H1 (cell line): ENCODE measurements at regions not wholly inside any gene's neighbourhood (a gene's known extent, or its start where the extent isn't known, plus 50 kb on each side); places are given as distances from the start of the nearest gene placed in this dataset.
"Not testable (repeated sequence)": the region's sequence is repeated elsewhere in the genome, so short reads cannot be mapped to it uniquely, and the experiment has no call there.

ENCODE experiments used
- CTCF ChIA-PET: fragments of 300-600 bp; sonication (Branson Sonifier 250); formaldehyde crosslinking; loops from one replicate; lab custom pipeline; 2021; ENCODE audit not compliant: partially characterized antibody; lab: Charles Lee
- POLR2A ChIA-PET: fragments of 300-600 bp; sonication (Branson Sonifier 250); formaldehyde crosslinking; loops from one replicate; lab custom pipeline; 2021; ENCODE audit warnings: inconsistent platforms; ENCODE audit not compliant: partially characterized antibody; lab: Charles Lee
- DNase-seq, 2 experiments: peaks; one replicate each; pipeline versions ENCODE4 v3.0.0 to v3.0.0-alpha.2; 2010 to 2022; ENCODE audit warnings: low spot score in 2 of 2, low read depth in 1 of 2, mixed read lengths in 1 of 2
- FAIRE-seq: peaks from 2 replicates; lab custom pipeline; 2011; peaks lifted over from hg19 to GRCh38; lab: Jason Lieb, UNC
- H2AFZ ChIP-seq: 2 replicates; pipeline ENCODE4 v1.8.1; 2012; ENCODE audit warnings: low read length, inconsistent platforms
- H2AK5ac ChIP-seq: 2 replicates; pipeline ENCODE4 v1.6.1; 2013; ENCODE audit warnings: low read depth, low read length
- H2BK120ac ChIP-seq: replicated peaks from 2 replicates; pipeline ENCODE3; 2013; ENCODE audit warnings: low read depth, low read length, inconsistent platforms
- H2BK12ac ChIP-seq: 2 replicates; pipeline ENCODE4 v1.6.1; 2013; ENCODE audit warnings: low read depth, low read length
- H2BK15ac ChIP-seq: 2 replicates; pipeline ENCODE4 v1.6.1; 2013; ENCODE audit warnings: low read length
- H2BK20ac ChIP-seq: 2 replicates; pipeline ENCODE4 v1.6.1; 2013; ENCODE audit warnings: low read length
- H2BK5ac ChIP-seq: 2 replicates; pipeline ENCODE4 v1.6.1; 2013; ENCODE audit warnings: low read depth, low read length
- H3K14ac ChIP-seq: 2 replicates; pipeline ENCODE4 v1.6.1; 2013; ENCODE audit warnings: inconsistent platforms; ENCODE audit not compliant: insufficient read length
- H3K18ac ChIP-seq: 2 replicates; pipeline ENCODE4 v1.6.1; 2013; ENCODE audit warnings: low read length; ENCODE audit errors: extremely low read depth
- H3K23ac ChIP-seq: 2 replicates; pipeline ENCODE4 v1.6.1; 2013; ENCODE audit warnings: inconsistent platforms; ENCODE audit not compliant: insufficient read length
- H3K23me2 ChIP-seq: 2 replicates; pipeline ENCODE4 v1.6.1; 2013; ENCODE audit warnings: low read depth, low read length
- H3K27ac ChIP-seq: 2 replicates; pipeline ENCODE4 v1.6.1; 2011; ENCODE audit warnings: low read depth, low read length, inconsistent platforms
- H3K27me3 ChIP-seq, 4 experiments: replicated peaks in 1 of 4; 1 replicate in 1 of 4; 2 replicates in 3 of 4; pipeline versions ENCODE4 v1.6.1 to v1.8.1; 2011 to 2013; ENCODE audit warnings: low read length in 3 of 4, mild to moderate bottlenecking in 3 of 4, inconsistent platforms in 2 of 4, mixed read lengths in 2 of 4, moderate library complexity in 1 of 4; ENCODE audit not compliant: control insufficient read depth in 3 of 4, insufficient read depth in 3 of 4; ENCODE audit errors: extremely low read depth in 1 of 4
- H3K36me3 ChIP-seq, 4 experiments: 2 replicates each; pipeline versions ENCODE4 v1.6.1 to v1.8.1; 2011 to 2013; ENCODE audit warnings: mild to moderate bottlenecking in 4 of 4, low read length in 3 of 4, moderate library complexity in 2 of 4, control low read depth in 1 of 4, inconsistent platforms in 1 of 4; ENCODE audit not compliant: insufficient read depth in 4 of 4, control insufficient read depth in 2 of 4
- H3K4ac ChIP-seq: replicated peaks from 2 replicates; pipeline ENCODE3; 2013; ENCODE audit warnings: low read length, low read depth, mixed read lengths, inconsistent platforms; ENCODE audit not compliant: insufficient read length
- H3K4me1 ChIP-seq, 4 experiments: replicated peaks in 1 of 4; 1 replicate in 1 of 4; 2 replicates in 3 of 4; pipeline versions ENCODE4 v1.6.1 to v1.8.1; 2011 to 2013; ENCODE audit warnings: low read length in 3 of 4, inconsistent platforms in 2 of 4, mixed read lengths in 1 of 4; ENCODE audit not compliant: insufficient read depth in 4 of 4, control insufficient read depth in 3 of 4
- H3K4me2 ChIP-seq, 2 experiments: 2 replicates each; pipeline versions ENCODE4 v1.6.1 to v1.8.1; 2011 to 2013; ENCODE audit warnings: low read depth in 2 of 2, low read length in 2 of 2, control low read depth in 1 of 2, inconsistent platforms in 1 of 2, mild to moderate bottlenecking in 1 of 2; ENCODE audit not compliant: insufficient read depth in 1 of 2
- H3K4me3 ChIP-seq, 4 experiments: fragments of 200-600, 300-600 bp in 1 of 4; sonication (generic), shearing (Covaris generic), sonication (Bioruptor Twin) in 1 of 4; 2 replicates each; pipeline versions ENCODE4 v1.5.1 to v1.8.1; 2011 to 2016; ENCODE audit warnings: low read length in 4 of 4, low read depth in 3 of 4, control low read depth in 2 of 4, inconsistent platforms in 2 of 4, mild to moderate bottlenecking in 2 of 4, mixed read lengths in 1 of 4, moderate library complexity in 1 of 4; ENCODE audit not compliant: insufficient read depth in 2 of 4; ENCODE audit errors: extremely low read depth in 1 of 4
- H3K56ac ChIP-seq: replicated peaks from 2 replicates; pipeline ENCODE3; 2013; ENCODE audit warnings: low read depth, mild to moderate bottlenecking, mixed read lengths, low read length, inconsistent platforms; ENCODE audit not compliant: insufficient read length
- H3K79me1 ChIP-seq: 2 replicates; pipeline ENCODE4 v1.6.1; 2013; ENCODE audit warnings: low read depth, low read length, control low read depth
- H3K79me2 ChIP-seq, 2 experiments: 2 replicates each; pipeline versions ENCODE4 v1.6.1 to v1.8.1; 2012 to 2013; ENCODE audit warnings: low read length in 2 of 2, mild to moderate bottlenecking in 2 of 2, inconsistent platforms in 1 of 2; ENCODE audit not compliant: insufficient read depth in 2 of 2, control insufficient read depth in 1 of 2
- H3K9ac ChIP-seq, 4 experiments: replicated peaks in 1 of 4; 1 replicate in 1 of 4; 2 replicates in 3 of 4; pipeline versions ENCODE4 v1.6.1 to v1.8.1; 2011 to 2013; ENCODE audit warnings: low read depth in 3 of 4, low read length in 3 of 4, control low read depth in 2 of 4, mild to moderate bottlenecking in 2 of 4, moderate library complexity in 2 of 4, inconsistent platforms in 1 of 4; ENCODE audit errors: extremely low read depth in 1 of 4
- H3K9me3 ChIP-seq, 2 experiments: 2 replicates each; pipeline versions ENCODE4 v1.6.1 to v1.8.1; 2012 to 2013; ENCODE audit warnings: mild to moderate bottlenecking in 2 of 2, moderate library complexity in 2 of 2, control low read depth in 1 of 2, inconsistent platforms in 1 of 2, low read depth in 1 of 2, low read length in 1 of 2, mixed read lengths in 1 of 2; ENCODE audit not compliant: insufficient read depth in 2 of 2
- H4K20me1 ChIP-seq, 2 experiments: replicated peaks in 1 of 2; 2 replicates each; pipeline versions ENCODE3 to v1.8.1; 2011 to 2013; ENCODE audit warnings: inconsistent platforms in 2 of 2, low read length in 2 of 2, mild to moderate bottlenecking in 1 of 2; ENCODE audit not compliant: insufficient read depth in 2 of 2, control insufficient read depth in 1 of 2
- H4K5ac ChIP-seq: 2 replicates; pipeline ENCODE4 v1.6.1; 2013; ENCODE audit warnings: low read length, low read depth, mixed read lengths, inconsistent platforms; ENCODE audit not compliant: insufficient read length
- H4K8ac ChIP-seq: 2 replicates; pipeline ENCODE4 v1.8.0; 2013; ENCODE audit warnings: mild to moderate bottlenecking, moderate library complexity, low read length, inconsistent platforms; ENCODE audit not compliant: insufficient read depth; ENCODE audit errors: extremely low read depth
- H4K91ac ChIP-seq: replicated peaks from 2 replicates; pipeline ENCODE3; 2013; ENCODE audit warnings: low read length, mixed read lengths, inconsistent platforms; ENCODE audit not compliant: insufficient read length
- CBX8 ChIP-seq: fragments of 300-800, 300-1000 bp; sonication (generic); IDR thresholded peaks from 2 replicates; pipeline ENCODE4 v1.7.1; 2016; ENCODE audit warnings: low read depth, low read length, borderline replicate concordance
- CEBPB ChIP-seq: IDR thresholded peaks from 2 replicates; pipeline ENCODE4 v1.6.1; 2012; ENCODE audit warnings: low read depth, low read length
- NRF1 ChIP-seq: IDR thresholded peaks from 2 replicates; pipeline ENCODE4 v1.6.1; 2011; ENCODE audit warnings: mild to moderate bottlenecking, low read depth, low read length, improper control_type of control experiment
- PHF8 ChIP-seq: fragments of 200-600 bp; sonication (generic); conservative IDR thresholded peaks from 2 replicates; pipeline ENCODE4 v1.7.1; 2012; ENCODE audit warnings: low read depth, mild to moderate bottlenecking, inconsistent platforms, low read length, moderate library complexity
- RAD21 ChIP-seq, 2 experiments: IDR thresholded peaks in 1 of 2; conservative IDR thresholded peaks in 1 of 2; 2 replicates each; pipeline ENCODE4 v1.6.1; 2011; ENCODE audit warnings: low read depth in 2 of 2, low read length in 2 of 2, improper control_type of control experiment in 1 of 2, inconsistent platforms in 1 of 2, mild to moderate bottlenecking in 1 of 2, moderate library complexity in 1 of 2
- RBBP5 ChIP-seq: IDR thresholded peaks from 2 replicates; pipeline ENCODE4 v1.7.1; 2012; ENCODE audit warnings: low read depth, mild to moderate bottlenecking, inconsistent platforms, low read length, moderate library complexity, borderline replicate concordance
- SIRT6 ChIP-seq: IDR thresholded peaks from one replicate; pipeline ENCODE4 v1.7.1; 2012; ENCODE audit warnings: low read length, inconsistent platforms
- WGBS, 2 experiments: shearing (Covaris generic) in 1 of 2; methylation state at CpG; one replicate each; pipeline versions ENCODE4 v1.1.6 to v1.1.7; 2013 to 2015; ENCODE audit warnings: low lambda C conversion rate in 2 of 2, mixed read lengths in 2 of 2, inconsistent platforms in 1 of 2, low coverage in 1 of 2, missing lambda C conversion rate in 1 of 2; ENCODE audit not compliant: insufficient replicate concordance in 2 of 2, insufficient coverage in 1 of 2, insufficient read length in 1 of 2; ENCODE audit errors: extremely low coverage in 1 of 2, missing lambda C conversion rate in 1 of 2; 5-methylcytosine and 5-hydroxymethylcytosine counted together

DNA sequence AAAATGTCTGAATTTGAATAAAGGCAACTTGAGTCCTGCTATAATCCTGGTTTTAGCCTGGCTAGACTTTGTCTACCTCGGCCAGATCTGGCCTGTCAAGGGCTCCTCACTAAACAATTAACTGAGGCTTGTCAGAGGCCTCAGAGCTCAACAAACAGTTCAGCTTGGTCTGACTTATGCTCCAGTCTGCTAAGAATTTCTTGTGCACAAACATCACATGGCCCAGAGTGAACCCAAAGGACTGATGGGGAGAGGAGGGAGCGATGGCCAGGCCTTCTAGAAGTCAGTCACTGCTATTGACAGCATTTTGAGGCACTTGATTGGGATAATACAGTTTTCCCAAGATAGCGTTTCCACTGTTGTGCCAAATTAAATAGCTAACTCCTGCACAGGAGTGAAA is 555.1 kb upstream of the ID2 start (continued):
- no peak for TF ChIP-seq CEBPB
- no peak for TF ChIP-seq RAD21 (IDR thresholded peaks at IDR 0.05 in 1 of 2, conservative IDR thresholded peaks at IDR 0.05 in 1 of 2; ENCODE audit: low read depth in 2 of 2, low read length in 2 of 2)
- TF ChIP-seq SIRT6: no peak
- TF ChIP-seq CBX8: no peak
- TF ChIP-seq PHF8: no peak
- TF ChIP-seq RBBP5: no peak
- TF ChIP-seq NRF1: no peak

- H3K4me2 ChIP-seq, H2BK15ac ChIP-seq, H4K91ac ChIP-seq, CTCF ChIA-PET, H3K27me3 ChIP-seq, H3K23ac ChIP-seq, H3K23me2 ChIP-seq, H2AK5ac ChIP-seq, H2BK120ac ChIP-seq, H3K18ac ChIP-seq, H3K79me2 ChIP-seq, H3K9me3 ChIP-seq, H4K20me1 ChIP-seq, H3K4ac ChIP-seq, H3K4me1 ChIP-seq, H4K5ac ChIP-seq, H3K9ac ChIP-seq, H2BK5ac ChIP-seq, H3K14ac ChIP-seq, POLR2A ChIA-PET, H3K79me1 ChIP-seq, FAIRE-seq, H2BK20ac ChIP-seq, H3K27ac ChIP-seq, H3K36me3 ChIP-seq, H2AFZ ChIP-seq, DNase-seq, H3K4me3 ChIP-seq, H3K56ac ChIP-seq, H4K8ac ChIP-seq, H2BK12ac ChIP-seq: not testable (repeated sequence)
- WGBS, 2 experiments: 97% methylated on average over 3 of the region's 5 CpGs; no CpG with 5 or more reads in 1 of the 2 experiments
Observed at GRCh38 chr2:8131423-8131822, 550.4 kb upstream of the ID2 start.
